Natural killer cell (primary cell): ENCODE measurements at regions not wholly inside any gene's neighbourhood (a gene's known extent, or its start where the extent isn't known, plus 50 kb on each side); places are given as distances from the start of the nearest gene placed in this dataset.

ENCODE experiments used
- ATAC-seq, 3 donors: fragments of 150-1000 bp in 2 of 3; fragments of 200-7000 bp in 1 of 3; cut with Tn5 transposase; 1 replicate in 1 of 3; 2 replicates in 2 of 3; pipeline ENCODE4 v1.10.0; 2021; ENCODE audit warnings: mild to moderate bottlenecking in 2 of 3, moderate library complexity in 2 of 3
- DNase-seq, 2 donors: peaks; one replicate each; pipeline versions ENCODE4 v3.0.0 to v3.0.0-alpha.2; 2013 to 2021; ENCODE audit warnings: mixed read lengths in 1 of 2
- H3K27ac ChIP-seq: one replicate; pipeline ENCODE4 v1.5.1; 2013; ENCODE audit warnings: mild to moderate bottlenecking, low read length
- H3K27me3 ChIP-seq: one replicate; pipeline ENCODE4 v1.6.1; 2013; ENCODE audit warnings: low read length; ENCODE audit not compliant: control insufficient read depth, insufficient read depth
- H3K36me3 ChIP-seq: one replicate; pipeline ENCODE4 v1.6.1; 2013; ENCODE audit warnings: low read length; ENCODE audit not compliant: control insufficient read depth, insufficient read depth
- H3K4me1 ChIP-seq: one replicate; pipeline ENCODE4 v1.6.1; 2013; ENCODE audit warnings: low read length; ENCODE audit not compliant: control insufficient read depth, insufficient read depth
- H3K4me3 ChIP-seq: one replicate; pipeline ENCODE4 v1.5.1; 2013; ENCODE audit warnings: low read length
- H3K9me3 ChIP-seq: one replicate; pipeline ENCODE4 v1.6.1; 2013; ENCODE audit warnings: low read length; ENCODE audit not compliant: control insufficient read depth, insufficient read depth
- H3K27ac Mint-ChIP-seq, 2 donors: one replicate each; pipeline ENCODE4 v1.8.0; 2022; ENCODE audit warnings: mild to moderate bottlenecking in 2 of 2, mixed read lengths in 2 of 2, moderate library complexity in 1 of 2
- H3K27me3 Mint-ChIP-seq, 2 donors: one replicate each; pipeline ENCODE4 v1.8.0; 2022; ENCODE audit warnings: low read depth in 2 of 2, mixed read lengths in 2 of 2
- H3K36me3 Mint-ChIP-seq: one replicate; pipeline ENCODE4 v1.8.0; 2022; ENCODE audit warnings: mixed read lengths
- H3K4me1 Mint-ChIP-seq, 2 donors: one replicate each; pipeline ENCODE4 v1.8.0; 2022; ENCODE audit warnings: mixed read lengths in 2 of 2
- H3K4me3 Mint-ChIP-seq: one replicate; pipeline ENCODE4 v1.8.0; 2022; ENCODE audit warnings: mild to moderate bottlenecking, moderate library complexity, mixed read lengths
- H3K9me3 Mint-ChIP-seq, 2 donors: one replicate each; pipeline ENCODE4 v1.8.0; 2022; ENCODE audit warnings: mixed read lengths in 2 of 2
- CTCF ChIP-seq: fragments of 200-600 bp; IDR thresholded peaks from one replicate; pipeline ENCODE4 v1.8.0; 2022; ENCODE audit warnings: antibody characterized with exemption
- WGBS: methylation state at CpG from one replicate; pipeline ENCODE4 v1.1.7; 2013; ENCODE audit warnings: missing lambda C conversion rate; ENCODE audit not compliant: insufficient coverage; 5-methylcytosine and 5-hydroxymethylcytosine counted together
- intact Hi-C: fragments of 100-400 bp; cut with micrococcal nuclease; formaldehyde crosslinking; loops from one replicate; pipeline ENCODE4 v1.14.2; 2022

- no peak for TF ChIP-seq CTCF
Observed at GRCh38 chr4:22196551-22196950, 248.0 kb upstream of the KCNIP4 start.

GRCh38 chr4:22192084-22192511 lies 243.5 kb upstream of the KCNIP4 start:
- H3K36me3 Mint-ChIP-seq, result no peaks in the 10 kb centered on the region
- Histone ChIP-seq H3K27ac (no peak overlapping the region), H3K36me3 (no peaks in the 10 kb centered on the region), H3K9me3 (no peaks in the 10 kb centered on the region), H3K4me3 (no peak overlapping the region), H3K27me3 (no peaks in the 10 kb centered on the region), H3K4me1 (no peaks in the 10 kb centered on the region)
- ATAC-seq (no peak), DNase-seq (no peak)
- H3K27ac Mint-ChIP-seq, result no peak overlapping the region
- TF ChIP-seq CTCF, result no peak
- no peaks in the 10 kb centered on the region for H3K27me3 Mint-ChIP-seq
- H3K4me3 Mint-ChIP-seq, result no peak overlapping the region
- H3K9me3 Mint-ChIP-seq, result peaks cover 0 to 5% of the 10 kb centered on the region in 2 donors
- no peaks in the 10 kb centered on the region for H3K4me1 Mint-ChIP-seq
- 19% methylated on average over 5 of the region's 5 CpGs for WGBS
- intact Hi-C loops, result no loop called here

More at GRCh38 chr4:22196551-22196950, 248.0 kb upstream of the KCNIP4 start:
- Mint-ChIP-seq H3K9me3 (no peaks in the 10 kb centered on the region), H3K4me1 (no peaks in the 10 kb centered on the region), H3K36me3 (no peaks in the 10 kb centered on the region), H3K27me3 (no peaks in the 10 kb centered on the region), H3K4me3 (no peak overlapping the region), H3K27ac (no peak overlapping the region)
- Histone ChIP-seq H3K9me3 (no peaks in the 10 kb centered on the region), H3K27ac (no peak overlapping the region), H3K36me3 (no peaks in the 10 kb centered on the region), H3K4me1 (no peaks in the 10 kb centered on the region), H3K4me3 (no peak overlapping the region), H3K27me3 (no peaks in the 10 kb centered on the region)
- DNase-seq (no peak), ATAC-seq (no peak)
- WGBS, result 100% methylated on average over 1 of the region's 3 CpGs
- intact Hi-C loops, result no loop called here

- H3K36me3 ChIP-seq, result no peaks in the 10 kb centered on the region
- Mint-ChIP-seq H3K4me3 (no peak overlapping the region), H3K9me3 (peaks cover 0 to 5% of the 10 kb centered on the region in 2 donors), H3K27me3 (no peaks in the 10 kb centered on the region), H3K36me3 (no peaks in the 10 kb centered on the region), H3K27ac (no peak overlapping the region), H3K4me1 (no peaks in the 10 kb centered on the region)
- no peaks in the 10 kb centered on the region for H3K9me3 ChIP-seq
- H3K27ac ChIP-seq, result no peak overlapping the region
- no peak overlapping the region for H3K4me3 ChIP-seq
- no peak for ATAC-seq
- DNase-seq, result no peak
- no peaks in the 10 kb centered on the region for H3K27me3 ChIP-seq
- H3K4me1 ChIP-seq, result no peaks in the 10 kb centered on the region
- intact Hi-C loops, result no loop called here
- TF ChIP-seq CTCF, result no peak
- WGBS, result 70% methylated on average over 2 of the region's 2 CpGs
Observed at GRCh38 chr4:22191565-22191964, 243.0 kb upstream of the KCNIP4 start.

GRCh38 chr4:22190855-22191254 lies 242.3 kb upstream of the KCNIP4 start:
- DNase-seq (no peak), ATAC-seq (no peak)
- Histone ChIP-seq H3K4me3 (no peak overlapping the region), H3K27ac (no peak overlapping the region), H3K4me1 (no peaks in the 10 kb centered on the region), H3K9me3 (no peaks in the 10 kb centered on the region), H3K36me3 (no peaks in the 10 kb centered on the region), H3K27me3 (no peaks in the 10 kb centered on the region)
- Mint-ChIP-seq H3K27ac (no peak overlapping the region), H3K36me3 (no peaks in the 10 kb centered on the region), H3K27me3 (no peaks in the 10 kb centered on the region), H3K9me3 (peaks cover 0 to 5% of the 10 kb centered on the region in 2 donors), H3K4me1 (no peaks in the 10 kb centered on the region), H3K4me3 (no peak overlapping the region)
- intact Hi-C loops, result no loop called here
- WGBS, result no CpG with 5 or more reads among the region's 1 CpG
- TF ChIP-seq CTCF, result no peak
